Dermis microvascular lymphatic vessel endothelial cell (primary cell): ENCODE measurements at regions not wholly inside any gene's neighbourhood (a gene's known extent, or its start where the extent isn't known, plus 50 kb on each side); places are given as distances from the start of the nearest gene placed in this dataset.
"Not testable (repeated sequence)": the region's sequence is repeated elsewhere in the genome, so short reads cannot be mapped to it uniquely, and the experiment has no call there.

ENCODE experiments used
- DNase-seq, 2 donors: peaks; one replicate each; pipeline versions ENCODE4 v3.0.0 to v3.0.0-alpha.2; 2010; ENCODE audit warnings: low read depth in 2 of 2

- no peak for DNase-seq
These were observed 435.3 kb downstream of the MDFIC start for GRCh38 chr7:115356999-115357702.

DNA sequence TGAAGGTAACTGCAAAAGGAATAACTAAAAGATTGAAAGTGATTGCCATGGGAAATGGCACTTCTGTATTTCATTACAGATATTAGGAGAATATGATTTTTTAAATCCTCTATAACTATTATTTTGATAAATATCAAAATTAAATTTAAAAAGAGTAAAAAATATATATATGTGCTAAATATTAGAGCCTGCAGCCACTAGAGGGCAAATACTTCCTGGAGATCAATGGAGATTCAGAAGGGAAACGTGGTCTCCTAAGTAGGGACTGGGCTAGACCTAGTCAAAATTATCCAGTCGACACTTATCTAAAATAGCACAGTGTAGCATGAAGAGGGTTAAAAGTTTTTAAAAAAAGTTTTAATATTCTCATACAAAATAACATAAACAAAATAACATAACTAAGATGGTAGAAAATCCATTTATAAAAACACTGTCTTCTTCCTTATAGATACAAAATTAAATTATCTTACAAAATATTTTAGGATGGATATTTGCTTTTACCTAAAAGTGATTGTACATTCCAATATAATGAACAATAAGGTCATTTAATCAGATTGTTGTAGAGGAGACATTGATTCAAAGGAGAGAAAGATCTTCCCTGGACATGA, 434.3 kb downstream of the MDFIC start:
- peak; percentile 1 to 35 for DNase-seq

GRCh38 chr7:115354925-115355324, 433.0 kb downstream of the MDFIC start:
- DNase-seq = no peak

GRCh38 chr7:115352375-115352774, 430.5 kb downstream of the MDFIC start:
- DNase-seq = no peak

- DNase-seq = no peak
These were observed 428.9 kb downstream of the MDFIC start for GRCh38 chr7:115350764-115351163.

DNA sequence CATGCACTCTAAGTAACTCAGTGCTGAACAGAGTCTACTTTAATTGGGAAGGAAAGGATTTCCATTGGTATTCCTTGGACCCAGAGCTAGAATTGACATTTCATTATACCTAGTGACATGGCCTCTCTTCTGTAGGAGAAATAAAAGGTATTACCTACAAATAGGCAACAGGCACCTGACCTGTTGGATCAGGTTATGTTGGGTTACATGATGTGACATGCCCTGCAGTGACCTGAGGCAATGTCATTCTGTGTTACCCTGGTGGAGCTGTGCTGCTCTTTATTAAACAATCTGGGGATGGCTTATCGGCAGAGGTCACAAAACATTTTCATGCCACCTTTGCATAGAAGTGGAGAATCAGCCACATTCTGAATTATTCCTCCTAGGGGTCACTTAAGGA, 427.7 kb downstream of the MDFIC start:
- no peak for DNase-seq

- DNase-seq = no peak
These were observed 424.8 kb downstream of the MDFIC start for GRCh38 chr7:115346685-115347084.

GRCh38 chr7:115340828-115341227, 418.9 kb downstream of the MDFIC start:
- peak in 1 of 2 donors; percentile 72 for DNase-seq

GRCh38 chr7:115338016-115338415, 416.1 kb downstream of the MDFIC start:
- DNase-seq = no peak

- no peak for DNase-seq
These were observed 410.8 kb downstream of the MDFIC start for GRCh38 chr7:115332691-115333090.

- no peak for DNase-seq
These were observed 407.1 kb downstream of the MDFIC start for GRCh38 chr7:115329006-115329405.

DNA sequence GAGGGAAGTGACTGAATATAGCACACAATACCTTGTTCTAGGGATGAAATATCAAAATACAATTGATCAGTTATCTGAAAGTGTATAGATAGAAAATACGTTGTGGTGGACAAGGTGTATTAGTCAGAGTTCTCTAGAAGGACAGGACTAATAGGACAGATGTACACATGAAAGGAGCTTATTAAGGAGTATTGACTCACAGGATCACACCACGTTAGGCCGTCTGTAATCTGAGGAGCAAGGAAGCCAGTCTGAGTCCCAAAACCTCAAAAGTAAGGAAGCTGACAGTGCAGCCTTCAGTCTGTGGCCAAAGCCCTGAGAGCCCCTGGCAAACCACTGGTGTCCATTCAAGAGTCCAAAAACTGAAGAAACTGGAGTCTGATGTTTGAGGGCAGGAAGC, 406.1 kb downstream of the MDFIC start:
- no peak for DNase-seq

GRCh38 chr7:115327326-115327725, 405.4 kb downstream of the MDFIC start:
- DNase-seq = no peak

GRCh38 chr7:115319541-115319940, 397.6 kb downstream of the MDFIC start:
- no peak for DNase-seq

DNA sequence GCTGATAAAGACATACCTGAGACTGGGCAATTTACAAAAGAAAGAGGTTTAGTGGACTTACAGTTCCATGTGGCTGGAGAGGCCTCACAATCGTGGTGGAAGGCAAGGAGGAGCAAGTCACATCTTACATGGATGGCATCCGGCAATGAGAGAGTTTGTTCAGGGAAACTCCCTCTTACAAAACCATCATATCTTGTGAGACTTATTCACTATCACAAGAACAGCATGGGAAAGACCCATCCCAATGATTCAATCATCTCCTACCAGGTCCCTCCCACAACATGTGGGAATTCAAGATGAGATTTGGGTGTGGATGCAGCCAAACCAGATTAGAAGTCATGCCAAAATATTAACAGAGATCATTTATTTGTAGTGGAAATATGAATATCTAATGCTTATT, 388.4 kb downstream of the MDFIC start:
- DNase-seq = not testable (repeated sequence)

DNA sequence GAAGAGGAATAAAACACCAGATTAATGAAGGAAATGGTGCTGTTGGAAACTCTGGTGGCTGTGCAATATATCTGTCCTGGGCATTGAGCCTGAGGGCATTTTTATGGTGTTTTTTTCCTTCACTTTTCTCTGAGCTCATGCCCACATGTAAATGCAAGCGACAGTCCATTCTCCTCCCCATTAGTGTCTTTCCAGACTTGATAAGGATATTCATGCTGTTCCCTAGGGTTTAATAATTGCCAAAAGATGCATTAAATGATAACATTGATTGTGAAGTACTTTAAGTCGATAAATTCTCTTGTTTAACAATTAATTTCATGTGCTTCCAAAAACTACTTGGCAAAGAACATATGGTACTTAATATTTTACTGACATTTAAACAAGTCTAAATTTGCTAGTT, 384.7 kb downstream of the MDFIC start:
- DNase-seq = no peak

DNA sequence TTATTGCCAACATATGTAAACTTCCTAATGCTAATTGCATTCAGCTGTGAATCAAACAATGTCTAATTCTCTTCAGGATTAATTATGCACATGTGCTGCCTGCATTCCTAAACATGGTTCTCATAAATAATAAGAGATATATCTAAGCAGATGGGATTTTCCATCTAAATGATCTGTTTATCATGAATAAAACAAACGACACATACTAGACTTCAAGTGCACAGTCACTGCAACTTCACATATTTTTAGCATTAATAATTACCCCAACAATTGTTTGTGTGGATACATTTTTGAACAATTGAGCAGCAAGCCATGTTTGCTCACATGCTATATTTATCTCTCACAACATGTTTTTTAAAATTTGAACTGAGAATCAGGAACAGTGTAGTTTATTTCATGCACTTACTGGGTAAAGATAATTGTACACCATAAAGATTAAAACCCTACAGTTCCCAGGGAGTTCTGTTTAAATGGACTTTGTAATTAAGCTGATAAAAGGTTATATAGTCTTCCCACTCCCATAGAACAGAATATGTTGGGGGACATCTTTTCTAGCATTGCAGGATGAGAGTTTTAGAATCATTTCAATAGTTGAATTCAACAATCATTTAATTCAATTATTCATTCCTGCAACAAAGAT, 378.5 kb downstream of the MDFIC start:
- DNase-seq = peak in 1 of 2 donors; percentile 13

DNA sequence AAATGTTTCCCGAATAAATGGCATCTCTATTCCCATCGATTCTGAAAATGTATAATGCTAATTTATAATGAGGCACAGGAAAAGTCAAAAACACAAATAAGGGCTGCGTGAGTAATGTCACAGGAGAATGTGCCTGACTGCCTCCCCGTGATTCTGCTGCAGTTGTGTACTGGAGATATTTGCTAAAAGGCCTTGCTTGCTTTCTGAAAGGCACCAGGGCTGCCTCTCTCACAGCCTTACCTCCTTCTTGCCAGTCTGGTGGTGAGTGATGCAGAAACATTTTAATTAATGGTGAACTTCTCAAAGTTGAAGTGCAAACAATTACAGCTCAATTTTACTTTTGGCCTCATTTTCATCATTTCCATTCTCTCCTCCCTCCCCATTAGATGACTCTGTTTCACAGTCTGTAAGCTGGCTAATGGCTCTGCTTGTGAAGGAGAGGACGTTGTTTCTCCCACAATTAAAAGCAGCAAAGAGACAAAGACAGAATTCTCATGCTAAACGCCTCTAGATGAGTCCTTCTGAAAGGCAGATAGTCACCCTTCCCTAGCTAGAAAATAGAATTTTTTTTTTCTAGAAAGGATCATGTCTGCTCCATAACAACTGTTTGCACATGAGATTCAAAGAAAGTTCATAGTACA, 377.6 kb downstream of the MDFIC start:
- DNase-seq = no peak

DNA sequence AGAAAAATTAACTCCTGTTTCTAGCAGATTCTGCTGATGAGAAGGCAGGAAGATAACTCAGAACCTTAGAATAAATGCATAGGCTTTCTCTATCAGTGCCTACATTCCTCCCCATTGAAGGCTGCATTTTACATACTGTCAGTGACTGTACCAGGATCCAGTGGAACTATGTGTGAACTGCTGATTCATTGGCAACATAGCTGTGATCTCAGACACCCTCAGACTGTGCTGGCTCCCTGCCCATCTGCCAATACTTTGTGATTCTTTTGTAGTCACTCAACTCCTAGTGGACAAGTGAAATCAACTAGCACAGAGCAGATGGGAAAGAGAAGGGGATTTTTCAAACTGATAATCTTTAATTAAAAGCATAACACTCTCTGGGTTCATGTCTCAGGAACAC, 375.8 kb downstream of the MDFIC start:
- peak; percentile 21 to 81 for DNase-seq

DNA sequence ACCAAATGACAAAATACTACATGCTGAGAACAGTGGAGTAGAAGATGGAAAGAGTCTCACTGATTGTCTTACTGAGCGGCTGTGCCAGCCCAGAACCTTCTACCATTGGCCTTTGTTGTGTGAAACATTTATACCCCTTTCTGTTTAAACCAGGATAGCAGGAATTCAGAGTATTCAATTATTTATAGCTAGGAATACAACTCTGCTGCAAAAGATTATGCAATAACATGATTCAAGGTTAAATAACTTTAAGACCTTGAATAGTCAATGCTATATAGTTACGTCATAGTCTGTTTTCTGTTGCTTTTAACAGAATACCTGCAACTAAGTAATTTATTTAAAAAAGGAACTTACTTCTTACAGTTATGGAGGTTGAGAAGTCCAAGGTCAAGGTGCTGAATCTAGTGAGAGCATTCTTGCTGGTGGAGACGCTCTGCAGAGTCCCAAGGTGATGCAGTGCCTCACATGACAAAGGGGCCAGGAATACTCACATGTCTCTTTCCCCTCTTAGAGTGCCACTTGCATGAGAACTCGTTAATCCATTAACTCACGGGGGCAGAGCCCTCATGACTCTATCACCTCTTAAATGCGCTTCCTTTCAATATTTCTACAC, 371.8 kb downstream of the MDFIC start:
- no peak for DNase-seq

- DNase-seq = no peak
These were observed 370.5 kb downstream of the MDFIC start for GRCh38 chr7:115292381-115292780.

DNA sequence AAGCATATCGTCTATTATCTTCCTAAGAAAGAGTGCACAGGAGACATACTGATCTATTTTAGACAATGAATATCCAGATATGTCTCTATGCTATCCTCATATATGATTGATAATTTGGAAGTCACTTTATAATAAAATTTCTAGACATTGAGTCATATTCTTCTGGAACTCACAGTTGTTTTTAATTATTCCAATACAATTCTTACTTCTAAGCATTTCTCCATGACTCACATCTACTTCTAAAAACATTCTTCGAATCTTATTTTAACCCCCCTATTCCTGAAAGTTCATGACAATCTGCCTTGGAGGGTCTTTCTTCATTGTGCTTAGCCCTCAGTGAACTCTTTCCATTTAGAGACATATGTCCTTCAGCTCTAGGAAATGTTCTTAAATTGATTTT, 368.1 kb downstream of the MDFIC start:
- DNase-seq = no peak
